Tibial nerve (tissue), 4 donors: ENCODE measurements at regions not wholly inside any gene's neighbourhood (a gene's known extent, or its start where the extent isn't known, plus 50 kb on each side); places are given as distances from the start of the nearest gene placed in this dataset.

ENCODE experiments used
- DNase-seq, 2 donors: peaks; one replicate each; pipeline ENCODE4 v3.0.0-alpha.2; 2019; ENCODE audit warnings: low spot score in 2 of 2
- H3K27ac ChIP-seq, 4 donors: fragments of 200-600 bp; sonication (generic) in 3 of 4; one replicate each; pipeline ENCODE4 v1.5.1; 2017 to 2019; ENCODE audit warnings: mild to moderate bottlenecking in 1 of 4
- H3K27me3 ChIP-seq, 2 donors: fragments of 200-600 bp; sonication (generic) in 1 of 2; one replicate each; pipeline versions ENCODE4 v1.5.1 to v1.6.0; 2017 to 2019
- H3K36me3 ChIP-seq, 3 donors: fragments of 200-600 bp; sonication (generic); one replicate each; pipeline ENCODE4 v1.5.1; 2018 to 2019
- H3K4me1 ChIP-seq, 4 donors: fragments of 200-600 bp; sonication (generic) in 3 of 4; one replicate each; pipeline ENCODE4 v1.5.1; 2017 to 2019
- H3K4me3 ChIP-seq, 4 donors: fragments of 200-600 bp; sonication (generic) in 3 of 4; one replicate each; pipeline ENCODE4 v1.5.1; 2017 to 2019; ENCODE audit warnings: mild to moderate bottlenecking in 1 of 4, moderate library complexity in 1 of 4
- H3K9me3 ChIP-seq, 4 donors: fragments of 200-600 bp; sonication (generic) in 3 of 4; one replicate each; pipeline ENCODE4 v1.5.1; 2017 to 2019
- EP300 ChIP-seq, 2 donors: sonication (generic); formaldehyde crosslinking; IDR thresholded peaks; one replicate each; pipeline ENCODE4 v1.6.1; 2017; ENCODE audit warnings: antibody characterized with exemption in 2 of 2, mild to moderate bottlenecking in 1 of 2
- POLR2A ChIP-seq, 2 donors: fragments of 450-650 bp; IDR thresholded peaks; one replicate each; pipeline ENCODE4 v1.6.1; 2017; ENCODE audit warnings: antibody characterized with exemption in 2 of 2, mild to moderate bottlenecking in 2 of 2, moderate library complexity in 2 of 2
- WGBS, 2 donors: methylation state at CpG; one replicate each; pipeline ENCODE4 v1.1.5; 2018; 5-methylcytosine and 5-hydroxymethylcytosine counted together
- TF ChIP-seq, protein P1 (sequence below), 5 experiments: fragments of 200-600 bp in 3 of 5; fragments of 450-650 bp in 2 of 5; sonication (generic) in 3 of 5; IDR thresholded peaks; one replicate each; pipeline ENCODE4 v1.5.1; 2016 to 2019; ENCODE audit warnings: antibody characterized with exemption in 5 of 5, mild to moderate bottlenecking in 3 of 5, moderate library complexity in 2 of 5

- DNase-seq, result no peak
- WGBS, 2 donors, result 45% methylated on average over 1 to 2 of the region's 2 CpGs
- Histone ChIP-seq H3K9me3 (no peaks in the 10 kb centered on the region), H3K36me3 (no peaks in the 10 kb centered on the region), H3K27ac (no peak overlapping the region), H3K27me3 (no peaks in the 10 kb centered on the region), H3K4me3 (no peak overlapping the region), H3K4me1 (no peaks in the 10 kb centered on the region)
- TF ChIP-seq EP300 (IDR thresholded peaks at IDR 0.05) (no peak), POLR2A (IDR thresholded peaks at IDR 0.05) (no peak)
- TF ChIP-seq, protein P1, sequence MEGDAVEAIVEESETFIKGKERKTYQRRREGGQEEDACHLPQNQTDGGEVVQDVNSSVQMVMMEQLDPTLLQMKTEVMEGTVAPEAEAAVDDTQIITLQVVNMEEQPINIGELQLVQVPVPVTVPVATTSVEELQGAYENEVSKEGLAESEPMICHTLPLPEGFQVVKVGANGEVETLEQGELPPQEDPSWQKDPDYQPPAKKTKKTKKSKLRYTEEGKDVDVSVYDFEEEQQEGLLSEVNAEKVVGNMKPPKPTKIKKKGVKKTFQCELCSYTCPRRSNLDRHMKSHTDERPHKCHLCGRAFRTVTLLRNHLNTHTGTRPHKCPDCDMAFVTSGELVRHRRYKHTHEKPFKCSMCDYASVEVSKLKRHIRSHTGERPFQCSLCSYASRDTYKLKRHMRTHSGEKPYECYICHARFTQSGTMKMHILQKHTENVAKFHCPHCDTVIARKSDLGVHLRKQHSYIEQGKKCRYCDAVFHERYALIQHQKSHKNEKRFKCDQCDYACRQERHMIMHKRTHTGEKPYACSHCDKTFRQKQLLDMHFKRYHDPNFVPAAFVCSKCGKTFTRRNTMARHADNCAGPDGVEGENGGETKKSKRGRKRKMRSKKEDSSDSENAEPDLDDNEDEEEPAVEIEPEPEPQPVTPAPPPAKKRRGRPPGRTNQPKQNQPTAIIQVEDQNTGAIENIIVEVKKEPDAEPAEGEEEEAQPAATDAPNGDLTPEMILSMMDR (IDR thresholded peaks at IDR 0.05), result no peak
Observed at GRCh38 chrX:125646195-125646594, 326.5 kb downstream of the TEX13C start.

DNA sequence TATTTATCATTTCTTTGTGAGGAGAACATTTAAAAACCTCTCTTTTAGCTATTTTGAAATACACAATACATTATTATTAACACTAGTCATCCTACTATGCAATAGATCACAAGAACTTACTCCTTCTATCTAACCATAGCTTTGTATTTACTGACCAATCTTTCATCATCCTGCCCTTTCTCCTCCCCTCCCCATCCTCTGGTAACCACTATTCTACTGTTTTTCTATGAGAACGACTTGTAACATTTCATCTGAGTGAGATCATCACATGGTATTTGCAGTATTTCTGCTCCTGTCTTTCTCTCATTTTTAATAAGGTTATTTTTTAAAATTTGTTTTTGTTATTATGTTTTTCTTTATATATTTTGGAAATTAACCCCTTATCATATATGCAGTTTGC lies 331.8 kb downstream of the TEX13C start:
- no peak for DNase-seq
- WGBS, 2 donors, result 14 to 19% methylated on average over 1 of the region's 1 CpG
- TF ChIP-seq POLR2A (IDR thresholded peaks at IDR 0.05) (no peak), EP300 (IDR thresholded peaks at IDR 0.05) (no peak)
- TF ChIP-seq, protein P1 (IDR thresholded peaks at IDR 0.05), result no peak
- Histone ChIP-seq H3K4me3 (no peak overlapping the region), H3K27ac (no peak overlapping the region), H3K4me1 (no peaks in the 10 kb centered on the region), H3K9me3 (no peaks in the 10 kb centered on the region), H3K36me3 (no peaks in the 10 kb centered on the region), H3K27me3 (no peaks in the 10 kb centered on the region)

DNA sequence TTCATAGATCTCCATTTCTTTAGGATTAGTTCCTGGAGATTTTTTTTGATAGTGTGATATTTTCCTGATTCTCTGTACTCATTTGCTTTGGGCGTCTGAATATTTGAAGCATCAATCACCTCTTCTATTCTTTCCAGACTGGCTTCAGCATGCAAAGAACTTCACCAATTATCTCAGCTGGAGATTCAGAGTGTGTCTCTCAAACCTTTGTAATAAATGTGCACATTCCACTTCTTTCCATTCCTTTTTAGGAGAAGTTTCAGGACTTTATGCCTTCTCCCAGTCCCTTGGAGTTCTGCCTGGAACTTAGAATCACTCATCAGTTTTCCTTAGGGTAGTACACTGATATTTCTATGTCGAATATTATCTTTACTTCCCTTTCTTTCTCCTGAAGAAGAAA lies 334.8 kb downstream of the TEX13C start:
- H3K4me1 ChIP-seq, result no peaks in the 10 kb centered on the region
- DNase-seq, result no peak
- H3K27me3 ChIP-seq, result no peaks in the 10 kb centered on the region
- TF ChIP-seq, protein P1 (IDR thresholded peaks at IDR 0.05), result no peak
- TF ChIP-seq EP300 (IDR thresholded peaks at IDR 0.05) (no peak), POLR2A (IDR thresholded peaks at IDR 0.05) (no peak)
- H3K9me3 ChIP-seq, result no peaks in the 10 kb centered on the region
- no peaks in the 10 kb centered on the region for H3K36me3 ChIP-seq
- no peak overlapping the region for H3K4me3 ChIP-seq
- no peak overlapping the region for H3K27ac ChIP-seq
- 62 to 69% methylated on average over 2 of the region's 2 CpGs for WGBS, 2 donors

- DNase-seq, result no peak
- no peak for TF ChIP-seq POLR2A (IDR thresholded peaks at IDR 0.05)
- TF ChIP-seq, protein P1 (IDR thresholded peaks at IDR 0.05), result no peak
- TF ChIP-seq EP300 (IDR thresholded peaks at IDR 0.05), result no peak
- no peaks in the 10 kb centered on the region for H3K27me3 ChIP-seq
- no peaks in the 10 kb centered on the region for H3K9me3 ChIP-seq
- H3K27ac ChIP-seq, result no peak overlapping the region
- H3K36me3 ChIP-seq, result no peaks in the 10 kb centered on the region
- no peaks in the 10 kb centered on the region for H3K4me1 ChIP-seq
- H3K4me3 ChIP-seq, result no peak overlapping the region
Observed at GRCh38 chrX:125673758-125674157, 354.1 kb downstream of the TEX13C start.

GRCh38 chrX:125678258-125678657 lies 358.6 kb downstream of the TEX13C start:
- TF ChIP-seq POLR2A (IDR thresholded peaks at IDR 0.05) (no peak), EP300 (IDR thresholded peaks at IDR 0.05) (no peak)
- TF ChIP-seq, protein P1 (IDR thresholded peaks at IDR 0.05), result no peak
- Histone ChIP-seq H3K27ac (no peak overlapping the region), H3K36me3 (no peaks in the 10 kb centered on the region), H3K4me1 (no peaks in the 10 kb centered on the region), H3K27me3 (no peaks in the 10 kb centered on the region), H3K4me3 (no peak overlapping the region), H3K9me3 (no peaks in the 10 kb centered on the region)
- DNase-seq, result no peak
- WGBS, 2 donors, result 49 to 73% methylated on average over 3 of the region's 3 CpGs
